ENCODE measurements at regions not wholly inside any gene's neighbourhood (a gene's known extent, or its start where the extent isn't known, plus 50 kb on each side); places are given as distances from the start of the nearest gene placed in this dataset.

DNA sequence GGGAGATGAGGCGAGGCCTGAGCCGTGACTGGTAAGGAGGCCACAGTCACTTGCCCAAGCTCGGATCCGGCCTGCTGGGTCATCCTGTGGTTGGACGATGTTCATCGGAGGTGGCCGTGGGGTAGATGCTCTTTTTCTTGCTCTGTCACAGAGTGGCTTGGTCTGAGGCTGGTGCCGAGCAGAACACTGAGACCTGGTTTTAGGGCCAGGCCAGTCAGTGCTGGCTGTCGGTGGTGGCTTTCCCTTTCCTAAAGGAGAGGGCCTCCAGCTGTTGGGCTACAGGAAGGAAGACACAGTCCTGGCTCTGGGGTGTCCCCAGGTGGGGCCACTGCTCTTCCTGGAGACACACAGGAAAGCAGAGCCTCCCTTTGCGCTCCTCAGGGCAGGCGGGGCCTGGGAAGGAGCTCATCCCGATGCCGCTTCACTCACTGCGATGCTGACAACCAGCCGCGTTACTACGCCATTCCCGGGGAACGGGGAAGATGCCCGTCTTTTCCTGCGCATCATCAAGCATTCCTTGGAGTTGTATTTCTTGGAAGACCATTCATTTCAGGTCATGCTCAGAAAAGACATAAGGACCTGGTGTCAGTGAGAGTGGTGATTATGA lies 254.8 kb upstream of the IRX4 start:
- DNase-seq = no peak

DNA sequence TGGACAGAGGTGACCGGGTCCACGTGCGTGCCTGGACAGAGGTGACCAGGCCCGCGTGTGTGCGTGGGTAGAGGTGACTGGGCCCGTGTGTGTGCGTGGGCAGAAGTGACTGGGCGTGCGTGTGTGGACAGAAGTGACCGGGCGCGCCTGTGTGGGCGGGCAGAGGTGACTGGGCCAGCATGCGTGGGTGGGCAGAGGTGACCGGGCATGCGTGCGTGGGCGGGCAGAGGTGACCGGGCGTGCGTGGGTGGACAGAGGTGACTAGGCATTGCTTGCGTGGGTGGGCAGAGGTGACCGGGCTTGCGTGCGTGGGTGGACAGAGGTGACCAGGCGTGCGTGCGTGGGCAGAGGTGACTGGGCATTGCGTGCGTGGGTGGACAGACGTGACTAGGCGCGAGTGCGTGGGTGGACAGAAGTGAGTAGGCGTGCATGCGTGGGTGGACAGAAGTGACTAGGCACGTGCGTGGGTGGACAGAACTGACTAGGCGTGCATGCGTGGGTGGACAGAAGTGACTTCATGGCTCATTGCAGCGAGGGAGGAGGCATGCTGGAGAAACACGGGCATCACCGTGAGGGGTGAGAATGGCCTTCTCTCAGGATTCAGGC lies 254.1 kb upstream of the IRX4 start:
- no peak for DNase-seq

DNA sequence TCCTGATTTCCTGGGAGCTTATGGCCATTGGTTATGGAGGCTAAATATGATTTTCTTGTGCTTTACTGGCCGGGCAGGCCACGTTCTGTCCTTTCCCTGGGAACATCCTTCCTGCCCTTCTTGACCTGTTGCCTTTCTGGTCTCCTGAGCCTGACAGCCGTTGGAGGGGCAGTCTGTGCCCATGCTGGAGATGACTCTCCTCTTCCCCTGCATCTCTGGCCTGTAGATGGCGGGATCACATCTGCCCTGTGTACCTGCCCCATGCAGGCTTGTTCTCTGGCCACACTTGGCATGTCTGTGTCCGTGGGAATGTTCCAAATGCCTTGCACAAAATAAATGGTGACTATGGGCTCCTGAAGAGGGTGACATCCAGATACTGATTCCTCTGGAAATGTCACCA lies 253.1 kb upstream of the IRX4 start:
- DNase-seq = no peak

DNA sequence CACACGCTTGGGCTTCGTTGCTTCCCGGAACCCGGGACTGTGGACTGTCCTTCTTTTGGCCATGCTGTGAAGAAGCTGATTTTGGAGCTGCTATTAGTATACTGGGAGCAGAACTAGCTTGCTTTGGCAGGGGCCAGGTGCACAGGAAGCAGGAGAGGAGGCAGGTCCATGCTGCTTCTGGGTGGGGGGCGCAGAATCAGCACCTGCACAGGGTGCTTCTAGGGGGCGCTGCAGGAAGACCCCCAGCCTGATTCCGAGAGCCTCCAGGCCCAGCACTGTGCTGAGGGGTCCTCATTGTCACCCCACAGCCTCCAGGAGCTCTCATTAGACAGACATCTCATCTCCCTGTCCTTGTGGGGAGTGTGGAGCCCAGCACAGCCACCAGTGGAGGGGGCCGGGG lies 252.6 kb upstream of the IRX4 start:
- no peak for DNase-seq

- no peak for DNase-seq
These were observed 252.0 kb upstream of the IRX4 start for GRCh38 chr5:2134543-2135292.

- no peak for DNase-seq
These were observed 251.2 kb upstream of the IRX4 start for GRCh38 chr5:2133936-2134335.

DNA sequence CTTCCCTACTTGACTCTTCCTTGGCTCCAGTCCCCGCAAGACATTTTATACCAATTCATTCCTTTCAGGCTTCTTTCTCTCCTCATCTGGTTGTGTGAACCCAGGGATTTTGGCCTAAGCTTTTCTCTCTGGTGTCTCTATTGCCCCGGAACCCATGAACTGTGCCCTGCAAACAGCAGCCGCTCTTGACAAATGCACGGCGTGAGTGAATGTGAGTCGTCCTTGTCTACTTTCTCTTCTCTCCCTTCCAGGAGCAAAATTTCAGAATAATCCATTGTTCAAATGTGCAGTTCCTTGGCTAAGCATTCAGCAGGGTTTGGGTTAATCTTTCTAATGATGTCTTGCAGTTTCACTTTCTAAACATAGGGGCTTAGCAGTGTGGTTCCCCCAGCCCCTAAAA lies 250.4 kb upstream of the IRX4 start:
- DNase-seq = no peak

- DNase-seq = no peak
These were observed 249.7 kb upstream of the IRX4 start for GRCh38 chr5:2132497-2132847.

- DNase-seq = no peak
These were observed 249.2 kb upstream of the IRX4 start for GRCh38 chr5:2131826-2132496.

DNA sequence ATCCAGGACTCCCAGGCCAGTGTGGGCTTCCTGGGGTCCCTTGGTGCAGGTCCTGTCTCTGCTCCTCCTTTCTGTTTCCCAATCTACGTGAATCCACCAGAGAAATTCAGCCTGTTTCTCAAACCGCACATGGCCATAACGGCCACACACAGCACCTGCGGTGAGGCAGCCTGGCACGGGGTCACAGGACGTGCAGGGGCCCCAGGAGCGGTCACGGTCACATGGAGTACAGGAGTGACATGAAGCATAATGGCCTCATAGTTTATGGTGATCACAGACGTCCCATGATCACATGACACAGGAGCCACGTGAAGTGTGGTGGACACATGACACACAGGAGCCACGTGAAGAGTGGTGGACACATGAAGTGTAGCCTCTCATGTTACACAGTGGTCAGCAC lies 248.5 kb upstream of the IRX4 start:
- DNase-seq = no peak

GRCh38 chr5:2130361-2130760 lies 247.6 kb upstream of the IRX4 start:
- no peak for DNase-seq

DNA sequence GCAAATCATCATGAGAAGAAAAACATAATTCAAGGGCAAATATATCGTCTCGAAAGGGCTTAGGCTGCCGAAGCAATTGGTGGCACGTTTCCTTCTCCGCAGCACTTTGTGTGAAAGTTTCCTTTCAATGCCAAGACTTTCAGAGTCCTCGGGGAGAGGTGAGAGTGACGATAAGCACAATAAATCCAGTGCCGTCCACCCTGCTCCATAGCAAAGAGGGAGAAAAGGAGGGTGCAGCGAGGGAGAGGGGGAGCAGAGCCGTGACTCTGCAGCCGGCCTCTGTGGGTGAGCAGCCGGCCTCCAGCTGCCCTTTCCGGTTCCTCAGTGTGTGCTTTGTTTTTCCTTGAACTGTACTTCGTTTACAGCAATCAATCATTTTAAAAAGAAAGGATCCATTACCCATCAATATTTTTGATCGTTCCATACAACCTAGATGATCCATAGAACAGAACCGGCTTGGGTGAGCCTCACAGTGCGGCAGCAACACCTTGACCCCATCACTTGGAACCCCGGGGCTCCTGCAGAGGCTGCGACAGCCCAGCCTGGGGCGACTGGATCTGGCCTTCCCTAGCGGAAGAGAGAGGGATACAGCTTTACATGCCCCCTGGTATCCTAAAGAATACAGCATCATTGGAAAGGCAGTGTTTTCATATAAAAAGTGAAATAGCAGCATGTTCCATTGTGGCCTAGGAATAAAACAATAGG lies 247.0 kb upstream of the IRX4 start:
- no peak for DNase-seq

GRCh38 chr5:2128686-2129355 lies 246.1 kb upstream of the IRX4 start:
- DNase-seq = no peak

GRCh38 chr5:2126512-2126911 lies 243.8 kb upstream of the IRX4 start:
- DNase-seq = no peak

DNA sequence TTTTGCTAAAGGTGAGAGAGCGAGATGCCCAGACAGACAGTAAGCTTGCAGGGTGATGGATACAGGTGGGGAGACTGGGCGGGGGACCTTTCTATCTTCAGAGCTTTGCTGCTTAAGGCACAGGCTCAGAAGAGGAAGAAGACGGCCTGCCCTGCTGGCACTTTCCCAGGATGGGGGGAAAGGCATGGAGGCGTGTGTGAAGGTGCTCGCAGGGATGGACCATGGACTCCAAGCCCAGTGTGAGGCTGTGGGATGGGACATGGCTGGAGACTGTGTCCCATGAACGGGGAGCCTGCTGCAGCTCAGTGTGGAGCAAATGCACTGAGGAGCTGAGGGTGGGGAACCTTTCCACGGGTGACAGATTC lies 243.2 kb upstream of the IRX4 start:
- DNase-seq = no peak

DNA sequence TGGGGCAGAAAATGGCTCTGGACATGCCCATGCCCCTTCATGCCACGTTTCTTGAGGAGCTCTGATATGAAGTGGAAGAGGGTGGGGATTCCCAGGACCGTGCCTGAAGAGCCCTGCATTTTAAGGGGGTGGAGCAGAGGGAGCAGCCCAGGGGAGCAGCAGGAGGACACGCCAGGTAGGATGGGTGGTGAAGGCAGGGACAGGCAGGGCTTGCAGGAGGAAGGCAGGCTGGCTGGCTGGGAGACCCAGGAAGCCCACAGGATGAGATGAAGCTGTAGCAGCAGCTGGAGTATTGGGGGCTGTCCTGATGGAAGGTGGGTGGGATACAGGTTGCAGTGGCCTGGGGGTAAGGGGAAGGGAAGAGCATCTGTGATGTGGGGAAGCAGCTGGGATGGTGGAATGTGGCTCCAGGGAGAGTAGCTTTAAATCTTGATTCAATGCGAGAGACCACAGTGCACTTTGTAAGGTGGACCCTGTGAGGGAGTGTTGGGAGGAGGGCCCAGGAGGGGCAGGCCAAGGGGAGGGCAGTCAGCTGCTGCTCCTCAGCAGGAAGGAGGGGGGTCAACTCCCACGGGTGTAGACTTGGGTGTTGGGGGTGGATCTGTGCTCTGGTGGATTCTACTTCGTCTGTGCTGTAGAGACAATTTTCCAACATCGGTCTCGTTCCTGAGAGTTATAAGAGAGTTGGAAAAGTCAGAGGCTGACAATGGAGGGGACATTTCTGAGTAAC lies 242.6 kb upstream of the IRX4 start:
- DNase-seq = no peak

DNA sequence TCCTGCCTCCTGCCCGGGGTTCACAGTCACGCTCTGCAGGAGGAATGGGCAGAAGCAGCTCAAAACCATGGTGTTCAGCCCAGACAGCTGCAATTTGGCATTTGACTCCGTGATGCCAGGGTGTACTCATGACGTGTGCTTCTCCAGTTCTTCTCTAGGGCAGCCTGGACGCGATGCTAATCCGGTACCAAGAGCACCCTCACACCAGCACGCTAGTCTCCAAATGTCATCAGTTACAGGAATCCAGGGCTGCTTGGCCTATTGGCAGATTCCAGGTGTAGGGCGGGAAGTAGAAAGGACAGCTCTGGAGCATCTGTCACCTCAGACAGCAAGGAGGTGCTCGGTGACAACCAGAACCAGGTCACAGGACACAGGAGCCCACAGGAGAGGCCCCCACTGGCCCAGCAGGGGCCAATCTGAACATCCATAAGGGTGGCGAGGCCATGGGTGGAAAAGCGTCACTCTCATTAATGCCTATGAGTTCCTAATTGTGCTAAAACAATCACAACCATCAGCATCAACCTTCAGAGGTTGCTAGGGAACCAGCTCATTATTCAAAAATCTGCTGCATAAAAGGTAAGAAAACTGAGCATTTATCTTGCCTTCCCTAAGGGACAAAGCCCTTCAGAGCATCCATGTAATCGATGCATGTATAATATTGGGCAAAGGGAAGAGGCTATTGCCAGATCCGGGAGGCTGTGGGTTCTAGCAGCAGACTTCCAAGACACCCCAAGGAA lies 241.9 kb upstream of the IRX4 start:
- no peak for DNase-seq

- no peak for DNase-seq
These were observed 241.1 kb upstream of the IRX4 start for GRCh38 chr5:2123874-2124273.

DNA sequence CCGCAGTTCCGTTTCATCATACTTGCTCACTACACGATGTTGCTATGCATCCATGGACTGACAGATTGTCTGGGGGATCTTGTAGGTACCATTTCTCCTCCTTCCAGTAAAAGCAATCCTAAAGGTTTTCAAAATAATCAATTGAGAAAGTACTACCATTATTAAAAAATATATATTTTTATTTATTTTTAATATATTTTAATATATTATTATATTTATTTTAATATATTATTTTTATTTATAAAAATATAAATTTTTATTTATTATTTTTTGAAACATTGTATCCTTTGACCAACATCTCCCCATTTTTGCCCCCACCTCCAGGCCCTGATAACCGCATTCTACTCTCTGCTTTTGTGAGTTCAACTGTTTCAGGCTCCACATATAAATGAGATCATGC lies 237.6 kb upstream of the IRX4 start:
- no peak for DNase-seq

DNA sequence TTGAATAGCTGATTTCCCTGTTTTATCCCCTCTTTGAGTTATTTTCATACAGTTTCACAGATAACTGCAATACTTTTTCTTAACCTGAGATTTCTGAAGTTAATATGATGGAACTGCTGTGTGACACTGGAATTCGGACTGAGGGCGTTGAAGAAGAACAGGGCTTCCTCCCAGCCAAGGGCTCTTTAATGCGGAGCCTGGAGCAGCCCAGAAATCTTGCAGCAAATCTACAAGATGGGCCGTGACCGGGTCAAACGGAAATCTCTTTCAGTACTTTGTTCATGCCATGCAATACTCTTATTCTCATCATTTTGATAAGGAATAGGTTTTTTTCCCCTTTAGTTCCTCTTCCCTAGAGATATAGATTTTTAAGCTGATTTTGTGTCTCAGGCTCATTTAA lies 236.8 kb upstream of the IRX4 start:
- no peak for DNase-seq

GRCh38 chr5:2113348-2114131 lies 230.8 kb upstream of the IRX4 start:
- no peak for DNase-seq
